G401 (cell line): ENCODE measurements at regions not wholly inside any gene's neighbourhood (a gene's known extent, or its start where the extent isn't known, plus 50 kb on each side); places are given as distances from the start of the nearest gene placed in this dataset.

Experiments
- DNase-seq: peaks from one replicate; pipeline ENCODE4 v3.0.0-alpha.2; 2015; ENCODE audit warnings: low spot score
- in situ Hi-C: cut with HindIII; loops from 2 replicates; pipeline ENCODE4 v1.10.0; 2016; ENCODE audit warnings: low sequenced_read_pairs, mixed read lengths

DNA sequence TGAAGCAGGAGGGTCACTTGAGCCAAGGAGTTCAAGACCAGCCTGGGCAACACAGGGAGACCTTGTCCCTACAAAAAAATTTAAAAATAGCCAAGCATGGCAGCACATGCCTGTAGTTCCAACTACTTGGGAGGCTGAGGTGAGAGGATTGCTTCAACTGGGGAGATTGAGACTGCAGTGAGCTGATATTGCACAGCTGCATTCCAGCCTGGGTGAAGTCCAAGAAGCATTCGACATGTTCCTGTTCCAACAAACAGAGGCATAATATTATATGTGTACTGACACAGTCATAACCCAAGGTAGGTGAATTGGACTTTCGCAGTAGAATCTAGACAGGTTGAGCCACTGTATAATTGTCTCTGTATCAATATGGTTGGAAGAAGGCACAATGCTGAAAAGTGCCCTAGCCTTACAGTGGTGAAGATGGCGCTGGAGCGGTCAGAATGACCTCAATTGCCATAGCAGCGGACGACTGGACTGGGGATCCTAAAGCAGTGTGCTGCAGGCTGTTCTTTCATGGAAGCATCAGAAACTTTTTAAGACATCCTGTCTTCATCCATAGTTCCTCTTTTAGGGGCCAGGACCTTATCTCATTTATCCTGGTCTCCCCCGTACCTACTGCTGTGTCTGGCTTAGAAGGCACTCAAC, 112.0 kb upstream of the CLDN10 start:
- in situ Hi-C loops: no loop called here
- DNase-seq: no peak

DNA sequence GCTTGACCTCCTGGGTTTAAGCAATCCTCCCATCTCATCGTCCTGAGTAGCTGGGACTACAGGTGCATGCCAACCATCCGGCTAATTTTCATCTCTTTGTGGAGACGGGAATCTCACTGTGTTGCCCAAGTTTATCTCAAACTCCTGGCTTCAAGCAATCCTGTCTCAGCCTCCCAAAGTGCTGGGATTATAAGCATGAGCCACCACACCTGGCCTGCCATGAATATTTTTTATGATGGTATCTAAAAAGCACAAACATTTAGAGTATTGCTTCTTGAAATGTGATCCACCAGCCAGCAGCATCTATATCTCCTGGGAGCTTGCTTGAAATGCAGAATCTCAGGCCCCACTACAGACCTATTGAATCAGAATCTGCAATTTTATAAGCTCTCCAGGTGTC, 111.2 kb upstream of the CLDN10 start:
- in situ Hi-C loops: no loop called here
- DNase-seq: no peak

GRCh38 chr13:95444006-95444730, 108.4 kb upstream of the CLDN10 start:
- in situ Hi-C loops: no loop called here
- DNase-seq: no peak

- no peak for DNase-seq
- in situ Hi-C loops: no loop called here
Observed at GRCh38 chr13:95445131-95445530, 107.4 kb upstream of the CLDN10 start.

GRCh38 chr13:95447814-95448213, 104.7 kb upstream of the CLDN10 start:
- DNase-seq: no peak
- in situ Hi-C loops: no loop called here

GRCh38 chr13:95451656-95452055, 100.9 kb upstream of the CLDN10 start:
- in situ Hi-C loops: no loop called here
- no peak for DNase-seq

GRCh38 chr13:95452375-95452774, 100.1 kb upstream of the CLDN10 start:
- DNase-seq: no peak
- in situ Hi-C loops: no loop called here

DNA sequence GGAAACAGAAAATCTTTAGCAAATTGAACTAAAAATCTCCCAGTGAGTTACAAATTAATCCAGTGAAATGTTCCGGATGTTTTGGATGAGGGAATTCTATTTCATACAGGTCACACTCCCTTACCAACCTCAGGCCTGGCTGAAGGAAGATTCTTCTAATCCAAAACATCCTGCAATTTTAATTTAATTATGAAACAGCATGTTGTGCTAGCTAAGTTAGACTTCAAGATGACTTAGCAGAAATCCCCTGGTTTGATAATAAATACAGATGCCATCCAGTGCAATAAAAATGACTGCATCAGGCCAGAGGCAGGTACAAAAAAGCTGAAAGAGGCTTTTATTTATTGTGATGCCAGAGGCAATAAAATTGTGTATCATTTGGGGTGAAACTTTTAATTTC, 96.7 kb upstream of the CLDN10 start:
- DNase-seq: no peak
- in situ Hi-C loops: no loop called here

DNA sequence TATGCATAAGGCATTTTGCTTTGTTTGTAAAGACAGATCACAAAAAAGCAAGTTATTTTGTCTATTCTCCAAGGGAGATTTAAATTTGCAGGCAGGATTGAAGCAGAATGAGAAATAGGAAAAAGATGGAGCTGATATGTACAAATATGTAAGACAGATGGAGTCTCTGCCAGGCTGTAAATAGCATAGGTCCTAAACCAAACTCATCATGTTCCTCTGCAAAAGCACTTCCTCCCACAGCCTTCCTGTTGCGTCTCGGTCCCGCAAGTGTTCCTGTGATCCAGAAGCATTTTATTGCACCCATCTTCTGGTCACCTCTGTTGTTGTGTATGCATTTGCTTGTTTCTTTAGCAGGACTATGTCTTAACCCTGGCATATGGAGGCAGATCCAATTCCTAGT, 95.7 kb upstream of the CLDN10 start:
- DNase-seq: no peak
- in situ Hi-C loops: no loop called here

- in situ Hi-C loops: no loop called here
- DNase-seq: no peak
Observed at GRCh38 chr13:95457294-95457693, 95.2 kb upstream of the CLDN10 start.

- no peak for DNase-seq
Observed at GRCh38 chr13:95462801-95463200, 89.7 kb upstream of the CLDN10 start.

DNA sequence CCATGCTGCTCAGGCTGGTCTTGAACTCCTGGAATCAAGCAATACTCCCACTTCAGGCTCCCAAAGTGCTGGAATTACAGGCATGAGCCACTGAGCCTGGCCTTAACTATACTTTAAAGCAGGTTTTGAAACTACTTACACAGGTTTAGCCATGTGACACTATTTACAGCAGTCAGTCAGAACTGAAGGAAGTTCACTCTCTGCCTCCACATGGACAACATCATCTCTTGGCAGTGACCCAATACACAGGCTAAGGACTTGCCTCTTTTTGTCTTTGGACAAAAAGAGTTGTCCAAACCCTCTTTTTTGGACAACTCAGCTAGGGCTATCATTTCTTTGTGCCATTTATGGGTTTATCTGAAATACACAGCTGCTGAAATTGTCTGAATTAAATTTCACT, 89.0 kb upstream of the CLDN10 start:
- in situ Hi-C loops: no loop called here
- no peak for DNase-seq

More at GRCh38 chr13:95462801-95463200, 89.7 kb upstream of the CLDN10 start:
- in situ Hi-C loops: no loop called here

DNA sequence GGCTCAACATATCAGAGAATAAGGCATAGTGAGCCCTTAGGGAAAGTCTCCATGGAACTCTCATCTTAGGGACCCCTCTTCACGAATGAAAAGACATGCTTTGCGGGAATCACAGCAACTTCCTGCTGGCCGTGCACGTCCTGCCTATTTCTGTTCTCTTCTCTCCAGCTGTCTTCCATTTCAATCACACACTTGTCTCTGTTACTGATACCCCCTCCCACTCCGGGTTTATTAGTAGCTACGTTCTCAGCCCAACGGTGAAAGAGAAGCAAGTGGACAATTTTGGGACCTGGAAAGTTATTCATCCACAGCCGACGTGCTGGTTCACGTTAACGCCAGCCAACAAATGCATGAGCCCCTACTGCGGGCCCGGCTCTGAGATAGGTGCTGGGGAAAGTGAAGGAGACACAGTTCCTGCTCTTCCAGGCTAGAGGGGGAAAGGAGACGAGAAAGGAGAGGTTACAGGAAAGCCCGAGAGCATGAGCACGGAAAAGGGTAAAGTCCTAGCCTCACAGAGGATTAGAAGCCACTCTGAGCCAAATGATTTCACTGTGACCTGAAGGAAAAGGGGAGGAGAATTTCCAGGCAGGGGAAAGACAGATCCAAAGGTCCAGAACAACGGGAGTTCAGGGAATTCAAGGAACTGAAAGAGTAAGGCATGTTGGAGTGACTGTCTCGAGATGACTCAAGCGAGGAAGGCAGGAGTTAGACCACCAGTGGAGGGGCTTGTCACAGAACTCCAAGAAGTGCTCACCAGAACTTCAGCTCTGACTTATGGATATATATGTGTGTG, 81.8 kb upstream of the CLDN10 start:
- no peak for DNase-seq
- in situ Hi-C loops: no loop called here

- no peak for DNase-seq
- in situ Hi-C loops: no loop called here
Observed at GRCh38 chr13:95471960-95472359, 80.6 kb upstream of the CLDN10 start.

GRCh38 chr13:95474992-95475391, 77.5 kb upstream of the CLDN10 start:
- in situ Hi-C loops: no loop called here
- DNase-seq: no peak

GRCh38 chr13:95477187-95477586, 75.3 kb upstream of the CLDN10 start:
- no peak for DNase-seq

DNA sequence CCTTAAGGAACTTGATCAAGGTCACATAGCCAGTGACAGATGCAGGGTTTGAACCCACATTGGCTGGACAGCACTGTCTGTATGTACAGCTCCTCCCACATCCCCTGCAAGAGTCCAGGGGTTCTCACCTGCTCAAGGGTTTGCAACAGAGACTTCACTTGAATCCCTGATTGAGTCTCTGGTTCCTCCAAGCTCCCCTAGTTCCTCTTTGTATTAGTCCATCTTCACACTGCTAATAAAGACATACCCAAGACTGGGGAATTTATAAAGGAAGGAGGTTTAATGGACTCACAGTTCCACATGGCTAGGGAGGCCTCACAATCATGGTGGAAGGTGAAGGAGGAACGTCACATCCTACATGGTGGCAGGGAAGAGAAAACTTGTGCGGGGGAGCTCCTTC, 72.8 kb upstream of the CLDN10 start:
- in situ Hi-C loops: no loop called here
- no peak for DNase-seq

More at GRCh38 chr13:95477187-95477586, 75.3 kb upstream of the CLDN10 start:
- in situ Hi-C loops: no loop called here

GRCh38 chr13:95480131-95480545, 72.4 kb upstream of the CLDN10 start:
- in situ Hi-C loops: no loop called here
- DNase-seq: no peak

DNA sequence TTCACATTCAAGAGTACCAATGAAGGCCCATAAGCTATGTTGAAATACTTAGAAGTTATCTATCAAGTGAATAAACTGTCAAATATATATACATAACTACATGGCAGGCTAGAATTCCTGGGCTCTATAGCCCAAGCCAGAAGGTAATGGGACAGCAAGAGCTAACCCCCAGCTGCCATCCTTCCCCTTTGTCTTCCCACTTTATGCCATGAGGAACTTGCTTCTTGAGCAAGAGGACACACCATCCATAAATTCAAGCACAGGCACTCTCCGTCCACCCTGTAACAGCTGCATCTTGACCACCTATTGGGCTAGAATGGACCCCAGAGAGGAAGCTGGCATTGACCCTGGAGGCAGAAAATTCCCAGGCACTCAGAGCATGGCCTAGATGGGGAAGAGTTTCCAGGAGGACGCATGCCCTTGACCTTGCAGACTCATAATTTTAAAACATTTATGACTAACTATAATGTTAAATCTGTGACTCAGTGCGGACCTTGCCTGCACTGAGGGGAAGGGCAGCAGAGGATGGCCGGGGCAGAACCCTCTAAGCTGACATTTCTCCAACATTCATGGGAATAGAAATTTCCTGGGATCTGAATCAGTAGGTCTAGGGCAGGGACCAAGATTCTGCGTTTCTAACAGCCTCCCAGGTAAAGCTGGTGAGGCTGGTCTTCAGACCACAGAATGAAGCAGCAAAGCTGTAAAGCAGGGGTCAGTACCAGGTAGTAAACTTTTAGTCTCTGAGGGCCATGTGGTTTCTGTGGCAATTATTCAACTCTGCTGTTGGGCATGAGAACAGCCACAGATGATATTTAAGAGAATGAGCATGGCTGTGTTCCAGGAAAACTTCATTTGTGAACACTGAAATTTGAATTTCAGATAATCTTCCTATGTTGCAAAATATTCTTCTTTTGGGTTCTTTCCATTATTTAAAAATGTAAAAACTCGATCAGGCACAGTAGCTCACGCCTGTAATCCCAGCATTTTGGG, 71.4 kb upstream of the CLDN10 start:
- DNase-seq: no peak
- in situ Hi-C loops: no loop called here
